ENCODE measurements at regions not wholly inside any gene's neighbourhood (a gene's known extent, or its start where the extent isn't known, plus 50 kb on each side); places are given as distances from the start of the nearest gene placed in this dataset.

- peak; percentile 43 to 63 for ATAC-seq
Observed at GRCh38 chr11:10909141-10909883, 51.5 kb upstream of the ZBED5 start.

GRCh38 chr11:10908215-10908951 lies 50.5 kb upstream of the ZBED5 start:
- Histone ChIP-seq H3K4me3 (ENCODE audit: low read length) (no peak overlapping the region), H3K4me1 (ENCODE audit: control insufficient read depth, insufficient read depth, low read length) (peaks cover 3% of the 10 kb centered on the region), H3K27ac (ENCODE audit: low read length) (no peak overlapping the region), H3K9me3 (ENCODE audit: control insufficient read depth, low read length) (no peaks in the 10 kb centered on the region), H3K27me3 (ENCODE audit: control insufficient read depth, insufficient read depth) (no peaks in the 10 kb centered on the region)
- ATAC-seq (no peak), DNase-seq (peak in 1 of 3 donors; percentile 26)
- intact Hi-C loops (cut with DNase I) = loop anchor here in 2 of 4 donors (10.0 kb wide), 2 partner anchors 94 to 104 kb away; partner anchors contain the start of gene EIF4G2 (in 1 of the 2)
- WGBS = 90% methylated on average over 8 of the region's 8 CpGs

More at GRCh38 chr11:10909141-10909883, 51.5 kb upstream of the ZBED5 start:
- H3K9me3 ChIP-seq (ENCODE audit: control insufficient read depth, low read length) = no peaks in the 10 kb centered on the region
- no peaks in the 10 kb centered on the region for H3K27me3 ChIP-seq (ENCODE audit: control insufficient read depth, insufficient read depth)
- WGBS = 73% methylated on average over 8 of the region's 8 CpGs
- peaks cover 3% of the 10 kb centered on the region for H3K4me1 ChIP-seq (ENCODE audit: control insufficient read depth, insufficient read depth, low read length)
- no peak for DNase-seq
- H3K4me3 ChIP-seq (ENCODE audit: low read length) = no peak overlapping the region
- no peak overlapping the region for H3K27ac ChIP-seq (ENCODE audit: low read length)
- intact Hi-C loops (cut with DNase I) = loop anchor here in 2 of 4 donors (10.0 kb wide), 2 partner anchors 95 to 105 kb away; partner anchors contain the start of gene EIF4G2 (in 1 of the 2)
